ENCODE measurements at regions not wholly inside any gene's neighbourhood (a gene's known extent, or its start where the extent isn't known, plus 50 kb on each side); places are given as distances from the start of the nearest gene placed in this dataset.

DNA sequence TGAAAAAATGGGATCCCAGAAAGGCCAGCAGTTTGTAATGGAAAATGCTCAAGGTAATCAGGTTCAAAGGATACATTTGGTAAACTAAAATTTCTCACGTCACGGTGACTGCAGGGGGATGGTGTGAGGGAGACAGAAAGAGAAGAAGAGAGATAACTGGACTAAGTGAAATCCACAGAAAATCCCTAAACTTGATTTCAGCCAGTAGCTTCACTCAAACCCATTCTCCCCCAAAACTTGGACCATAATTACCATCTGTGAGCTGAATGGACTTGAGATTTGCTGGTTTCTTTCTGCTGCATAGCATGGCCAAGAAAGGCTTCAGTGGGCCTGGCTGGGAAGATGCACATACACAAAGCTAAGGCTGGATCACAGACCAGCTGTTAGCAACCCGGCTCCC is 155.4 kb upstream of the LMO4 start:
- no peaks in the 10 kb centered on the region for H3K4me1 ChIP-seq (replicated peaks in 1 of 4; ENCODE audit: control insufficient read depth in 3 of 4, insufficient read depth in 4 of 4, low read length in 3 of 4)
- no peak overlapping the region for H4K91ac ChIP-seq (replicated peaks; ENCODE audit: insufficient read length, low read length)
- H3K36me3 ChIP-seq (ENCODE audit: control insufficient read depth in 2 of 4, insufficient read depth in 4 of 4, low read length in 3 of 4) = no peaks in the 10 kb centered on the region
- 87% methylated on average over 3 of the region's 3 CpGs; no CpG with 5 or more reads in 1 of the 2 experiments for WGBS, 2 experiments (ENCODE audit: extremely low coverage in 1 of 2, insufficient coverage in 1 of 2, insufficient read length in 1 of 2, insufficient replicate concordance in 2 of 2, low coverage in 1 of 2, low lambda C conversion rate in 2 of 2, missing lambda C conversion rate in 1 of 2)
- H2AFZ ChIP-seq (ENCODE audit: low read length) = no peak overlapping the region
- no peak overlapping the region for H2BK20ac ChIP-seq (ENCODE audit: low read length)
- H4K5ac ChIP-seq (ENCODE audit: insufficient read length, low read depth, low read length) = no peak overlapping the region
- H3K27me3 ChIP-seq (replicated peaks in 1 of 4; ENCODE audit: control insufficient read depth in 3 of 4, extremely low read depth in 1 of 4, insufficient read depth in 3 of 4, low read length in 3 of 4) = no peaks in the 10 kb centered on the region
- no peak overlapping the region for H2BK5ac ChIP-seq (ENCODE audit: low read depth, low read length)
- TF ChIP-seq MAFK (IDR thresholded peaks at IDR 0.05; ENCODE audit: low read depth, low read length) (no peak), ZNF274 (IDR thresholded peaks at IDR 0.05; ENCODE audit: borderline replicate concordance, extremely low read depth, low read length) (no peak), POU5F1 (IDR thresholded peaks at IDR 0.05; ENCODE audit: low read depth, low read length) (no peak), NANOG (IDR thresholded peaks at IDR 0.05; ENCODE audit: insufficient read depth, low read depth, low read length, poor library complexity, severe bottlenecking) (no peak), TEAD4 (IDR thresholded peaks at IDR 0.05; ENCODE audit: low read depth, low read length) (no peak), CBX5 (IDR thresholded peaks at IDR 0.05; ENCODE audit: low read depth, low read length) (no peak), EZH2 (IDR thresholded peaks at IDR 0.05; ENCODE audit: low read depth, low read length, severe bottlenecking) (no peak)
- H2BK15ac ChIP-seq (ENCODE audit: low read length) = no peak overlapping the region
- H3K4me3 ChIP-seq (ENCODE audit: extremely low read depth in 1 of 4, insufficient read depth in 2 of 4, low read depth in 3 of 4, low read length in 4 of 4) = no peak overlapping the region
- H3K4ac ChIP-seq (replicated peaks; ENCODE audit: insufficient read length, low read depth, low read length) = no peak overlapping the region
- no peaks in the 10 kb centered on the region for H3K79me2 ChIP-seq (ENCODE audit: control insufficient read depth in 1 of 2, insufficient read depth in 2 of 2, low read length in 2 of 2)
- H3K27ac ChIP-seq (ENCODE audit: low read depth, low read length) = no peak overlapping the region
- no peaks in the 10 kb centered on the region for H3K9me3 ChIP-seq (ENCODE audit: insufficient read depth in 2 of 2, low read depth in 1 of 2, low read length in 1 of 2)
- H4K20me1 ChIP-seq (replicated peaks in 1 of 2; ENCODE audit: control insufficient read depth in 1 of 2, insufficient read depth in 2 of 2, low read length in 2 of 2) = no peaks in the 10 kb centered on the region
- no peak overlapping the region for H3K56ac ChIP-seq (replicated peaks; ENCODE audit: insufficient read length, low read depth, low read length)
- no peak for DNase-seq (ENCODE audit: low read depth in 1 of 2, low spot score in 2 of 2)
- H3K23me2 ChIP-seq (ENCODE audit: low read depth, low read length) = no peaks in the 10 kb centered on the region
- no peaks in the 10 kb centered on the region for H3K79me1 ChIP-seq (ENCODE audit: low read depth, low read length)
- POLR2A ChIA-PET (ENCODE audit: partially characterized antibody) = interaction anchor here (1.2 kb wide), 1 partner anchor 53 kb away, joined by 3 read pairs; no protein-coding TSS in a partner anchor
- no peak overlapping the region for H3K4me2 ChIP-seq (ENCODE audit: insufficient read depth in 1 of 2, low read depth in 2 of 2, low read length in 2 of 2)
- CTCF ChIA-PET (ENCODE audit: partially characterized antibody) = interaction anchor here (0.6 to 2.0 kb wide), 7 partner anchors 9 to 107 kb away, joined by 3 to 7 read pairs (median 3); no protein-coding TSS in a partner anchor
- H2BK12ac ChIP-seq (ENCODE audit: low read depth, low read length) = no peak overlapping the region
- no peak overlapping the region for H3K18ac ChIP-seq (ENCODE audit: extremely low read depth, low read length)
- no peak overlapping the region for H3K9ac ChIP-seq (replicated peaks in 1 of 4; ENCODE audit: extremely low read depth in 1 of 4, low read depth in 3 of 4, low read length in 3 of 4)
- no peak overlapping the region for H2AK5ac ChIP-seq (ENCODE audit: low read depth, low read length)
- no peak overlapping the region for H3K14ac ChIP-seq (ENCODE audit: insufficient read length)
- FAIRE-seq = no peak
- no peak overlapping the region for H3K23ac ChIP-seq (ENCODE audit: insufficient read length)
- no peak overlapping the region for H2BK120ac ChIP-seq (replicated peaks; ENCODE audit: low read depth, low read length)
- no peak overlapping the region for H4K8ac ChIP-seq (ENCODE audit: extremely low read depth, insufficient read depth, low read length)
